MCF 10A (cell line): ENCODE measurements at regions not wholly inside any gene's neighbourhood (a gene's known extent, or its start where the extent isn't known, plus 50 kb on each side); places are given as distances from the start of the nearest gene placed in this dataset.

Experiments used
- BruUV-seq: library from RNA; stranded (reverse); fragments of 400-500 nt; replicated peaks from 2 replicates; lab custom pipeline; 2021; lab: Mats Ljungman, UMichigan
- CTCF ChIA-PET: fragments of 300-600 bp; sonication (Branson Sonifier 250); formaldehyde crosslinking; extraction: SDS; loops from one replicate; lab custom pipeline; 2021; ENCODE audit warnings: antibody characterized with exemption, inconsistent platforms; lab: Yijun Ruan, JAX
- POLR2A ChIA-PET: fragments of 300-600, 350-650 bp; sonication (Branson Sonifier 250); formaldehyde crosslinking; extraction: SDS; loops from one replicate; lab custom pipeline; 2020; ENCODE audit warnings: antibody characterized with exemption, inconsistent platforms; lab: Yijun Ruan, JAX
- DNase-seq: peaks from one replicate; pipeline ENCODE4 v3.0.0-alpha.2; 2018; ENCODE audit not compliant: unreplicated experiment
- H3K27ac Mint-ChIP-seq: one replicate; pipeline ENCODE4 v1.8.0; 2022; ENCODE audit warnings: mild to moderate bottlenecking, low read depth, mixed read lengths; ENCODE audit not compliant: unreplicated experiment
- H3K27me3 Mint-ChIP-seq: one replicate; pipeline ENCODE4 v1.8.0; 2022; ENCODE audit warnings: mixed read lengths; ENCODE audit not compliant: insufficient read depth, unreplicated experiment
- H3K36me3 Mint-ChIP-seq: one replicate; pipeline ENCODE4 v1.8.0; 2022; ENCODE audit warnings: mild to moderate bottlenecking, moderate library complexity, mixed read lengths; ENCODE audit not compliant: insufficient read depth, unreplicated experiment
- H3K4me1 Mint-ChIP-seq: one replicate; pipeline ENCODE4 v1.8.0; 2022; ENCODE audit warnings: mixed read lengths; ENCODE audit not compliant: insufficient read depth, unreplicated experiment
- H3K4me3 Mint-ChIP-seq: one replicate; pipeline ENCODE4 v1.8.0; 2022; ENCODE audit warnings: mild to moderate bottlenecking, moderate library complexity, mixed read lengths; ENCODE audit not compliant: unreplicated experiment
- H3K9me3 Mint-ChIP-seq: one replicate; pipeline ENCODE4 v1.8.0; 2022; ENCODE audit warnings: mixed read lengths; ENCODE audit not compliant: unreplicated experiment
- CTCF ChIP-seq: fragments of 200-600 bp; IDR thresholded peaks from one replicate; pipeline ENCODE4 v1.8.0; 2022; ENCODE audit warnings: antibody characterized with exemption, mild to moderate bottlenecking; ENCODE audit not compliant: unreplicated experiment
- intact Hi-C: fragments of 100-400 bp; cut with micrococcal nuclease; formaldehyde crosslinking; loops from 2 replicates; pipeline ENCODE4 v1.14.1; 2022

GRCh38 chrX:39196192-39197102, 395.2 kb downstream of the MID1IP1 start:
- POLR2A ChIA-PET, result no interaction called here

GRCh38 chrX:39199429-39199828, 398.2 kb downstream of the MID1IP1 start:
- peaks cover 7% of the 10 kb centered on the region for H3K9me3 Mint-ChIP-seq
- BruUV-seq, result no TSS peak
- CTCF ChIA-PET, result no interaction called here
- no peak overlapping the region for H3K4me3 Mint-ChIP-seq
- POLR2A ChIA-PET, result no interaction called here
- TF ChIP-seq CTCF, result no peak
- H3K27me3 Mint-ChIP-seq, result peaks cover 82% of the 10 kb centered on the region
- intact Hi-C loops, result no loop called here
- no peaks in the 10 kb centered on the region for H3K36me3 Mint-ChIP-seq
- DNase-seq, result no peak
- peaks cover 11% of the 10 kb centered on the region for H3K4me1 Mint-ChIP-seq
- no peak overlapping the region for H3K27ac Mint-ChIP-seq

More at GRCh38 chrX:39196192-39197102, 395.2 kb downstream of the MID1IP1 start:
- no peak overlapping the region for H3K27ac Mint-ChIP-seq
- peaks cover 81% of the 10 kb centered on the region for H3K27me3 Mint-ChIP-seq
- H3K4me3 Mint-ChIP-seq, result peak overlapping the region; percentile 63
- BruUV-seq, result no TSS peak
- CTCF ChIA-PET, result interaction anchor here (0.6 to 1.0 kb wide), 3 partner anchors 9 to 310 kb away, joined by 3 to 4 read pairs (median 3); no protein-coding TSS in a partner anchor
- H3K4me1 Mint-ChIP-seq, result peaks cover 11% of the 10 kb centered on the region
- intact Hi-C loops, result no loop called here
- no peak for TF ChIP-seq CTCF
- peaks cover 7% of the 10 kb centered on the region for H3K9me3 Mint-ChIP-seq
- no peaks in the 10 kb centered on the region for H3K36me3 Mint-ChIP-seq
- peak; percentile 79 for DNase-seq

GRCh38 chrX:39201305-39201990, 400.2 kb downstream of the MID1IP1 start:
- Mint-ChIP-seq H3K36me3 (no peaks in the 10 kb centered on the region), H3K4me3 (no peak overlapping the region), H3K4me1 (peaks cover 17% of the 10 kb centered on the region), H3K9me3 (peaks cover 7% of the 10 kb centered on the region), H3K27me3 (peaks cover 76% of the 10 kb centered on the region), H3K27ac (no peak overlapping the region)
- ChIA-PET POLR2A (interaction anchor here (0.5 to 0.7 kb wide), 4 partner anchors 11 to 1737 kb away, joined by 3 to 4 read pairs (median 3); no protein-coding TSS in a partner anchor), CTCF (interaction anchor here (0.7 to 1.0 kb wide), 2 partner anchors 27 to 41 kb away, joined by 3 read pairs; no protein-coding TSS in a partner anchor)
- TF ChIP-seq CTCF, result no peak
- BruUV-seq, result no TSS peak
- intact Hi-C loops, result no loop called here
- DNase-seq, result peak; percentile 19

GRCh38 chrX:39202641-39203040, 401.4 kb downstream of the MID1IP1 start:
- no peaks in the 10 kb centered on the region for H3K36me3 Mint-ChIP-seq
- BruUV-seq, result no TSS peak
- H3K27ac Mint-ChIP-seq, result no peak overlapping the region
- peaks cover 7% of the 10 kb centered on the region for H3K9me3 Mint-ChIP-seq
- peaks cover 7% of the 10 kb centered on the region for H3K4me1 Mint-ChIP-seq
- no peak overlapping the region for H3K4me3 Mint-ChIP-seq
- TF ChIP-seq CTCF, result no peak
- no peak for DNase-seq
- peaks cover 74% of the 10 kb centered on the region for H3K27me3 Mint-ChIP-seq
- intact Hi-C loops, result no loop called here
- CTCF ChIA-PET, result interaction anchor here (0.7 kb wide), 1 partner anchor 356 kb away, joined by 3 read pairs; no protein-coding TSS in a partner anchor
- POLR2A ChIA-PET, result interaction anchor here (0.7 kb wide), 1 partner anchor 388 kb away, joined by 3 read pairs; no protein-coding TSS in a partner anchor
